HL-60 (cell line): ENCODE measurements at regions not wholly inside any gene's neighbourhood (a gene's known extent, or its start where the extent isn't known, plus 50 kb on each side); places are given as distances from the start of the nearest gene placed in this dataset.

Experiments
- DNase-seq, 2 experiments: peaks; one replicate each; pipeline ENCODE4 v3.0.0-alpha.2; 2010 to 2020; ENCODE audit warnings: low read depth in 1 of 2, low spot score in 1 of 2
- H3K27ac ChIP-seq: fragments of 250-450 bp; sonication (Bioruptor Pico); replicated peaks from 2 replicates; pipeline ENCODE4 v1.5.1; 2020; ENCODE audit warnings: mild to moderate bottlenecking, moderate library complexity
- H3K27me3 ChIP-seq: fragments of 250-450 bp; sonication (Bioruptor Pico); 2 replicates; pipeline ENCODE4 v1.5.1; 2021; ENCODE audit warnings: mild to moderate bottlenecking, moderate library complexity; ENCODE audit not compliant: insufficient read depth, poor library complexity, severe bottlenecking
- H3K4me3 ChIP-seq: replicated peaks from 2 replicates; pipeline ENCODE4 v1.5.1; 2011; ENCODE audit warnings: mild to moderate bottlenecking, control low read depth, low read length; ENCODE audit not compliant: insufficient read depth
- GABPA ChIP-seq: IDR thresholded peaks from 2 replicates; pipeline ENCODE4 v1.6.1; 2012; ENCODE audit warnings: low read depth
- POLR2AphosphoS5 ChIP-seq: IDR thresholded peaks from 2 replicates; pipeline ENCODE4 v1.6.1; 2012; ENCODE audit warnings: low read depth
- REST ChIP-seq: IDR thresholded peaks from 2 replicates; pipeline ENCODE4 v1.6.1; 2012; ENCODE audit warnings: low read depth; ENCODE audit not compliant: insufficient replicate concordance
- SPI1 ChIP-seq: IDR thresholded peaks from 2 replicates; pipeline ENCODE4 v1.6.1; 2012; ENCODE audit warnings: low read depth, mild to moderate bottlenecking, borderline replicate concordance
- TF ChIP-seq, protein P1 (sequence below): IDR thresholded peaks from one replicate; pipeline ENCODE4 v1.5.1; 2011; ENCODE audit warnings: low read length, control low read depth, inconsistent platforms; ENCODE audit not compliant: insufficient read depth

GRCh38 chr4:112898357-112899141, 150.9 kb upstream of the ANK2 start:
- no peak overlapping the region for H3K4me3 ChIP-seq
- H3K27ac ChIP-seq = no peak overlapping the region
- no peaks in the 10 kb centered on the region for H3K27me3 ChIP-seq
- TF ChIP-seq REST = no peak
- no peak for TF ChIP-seq GABPA
- TF ChIP-seq, protein P1, sequence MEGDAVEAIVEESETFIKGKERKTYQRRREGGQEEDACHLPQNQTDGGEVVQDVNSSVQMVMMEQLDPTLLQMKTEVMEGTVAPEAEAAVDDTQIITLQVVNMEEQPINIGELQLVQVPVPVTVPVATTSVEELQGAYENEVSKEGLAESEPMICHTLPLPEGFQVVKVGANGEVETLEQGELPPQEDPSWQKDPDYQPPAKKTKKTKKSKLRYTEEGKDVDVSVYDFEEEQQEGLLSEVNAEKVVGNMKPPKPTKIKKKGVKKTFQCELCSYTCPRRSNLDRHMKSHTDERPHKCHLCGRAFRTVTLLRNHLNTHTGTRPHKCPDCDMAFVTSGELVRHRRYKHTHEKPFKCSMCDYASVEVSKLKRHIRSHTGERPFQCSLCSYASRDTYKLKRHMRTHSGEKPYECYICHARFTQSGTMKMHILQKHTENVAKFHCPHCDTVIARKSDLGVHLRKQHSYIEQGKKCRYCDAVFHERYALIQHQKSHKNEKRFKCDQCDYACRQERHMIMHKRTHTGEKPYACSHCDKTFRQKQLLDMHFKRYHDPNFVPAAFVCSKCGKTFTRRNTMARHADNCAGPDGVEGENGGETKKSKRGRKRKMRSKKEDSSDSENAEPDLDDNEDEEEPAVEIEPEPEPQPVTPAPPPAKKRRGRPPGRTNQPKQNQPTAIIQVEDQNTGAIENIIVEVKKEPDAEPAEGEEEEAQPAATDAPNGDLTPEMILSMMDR = no peak
- no peak for TF ChIP-seq POLR2AphosphoS5
- TF ChIP-seq SPI1 = no peak
- DNase-seq = no peak

- Histone ChIP-seq H3K27me3 (no peaks in the 10 kb centered on the region), H3K27ac (no peak overlapping the region), H3K4me3 (no peak overlapping the region)
- DNase-seq = no peak
- TF ChIP-seq, protein P1 = no peak
- no peak for TF ChIP-seq GABPA
- no peak for TF ChIP-seq REST
- no peak for TF ChIP-seq SPI1
- TF ChIP-seq POLR2AphosphoS5 = no peak
Measured at GRCh38 chr4:112900416-112900815, 149.0 kb upstream of the ANK2 start.

DNA sequence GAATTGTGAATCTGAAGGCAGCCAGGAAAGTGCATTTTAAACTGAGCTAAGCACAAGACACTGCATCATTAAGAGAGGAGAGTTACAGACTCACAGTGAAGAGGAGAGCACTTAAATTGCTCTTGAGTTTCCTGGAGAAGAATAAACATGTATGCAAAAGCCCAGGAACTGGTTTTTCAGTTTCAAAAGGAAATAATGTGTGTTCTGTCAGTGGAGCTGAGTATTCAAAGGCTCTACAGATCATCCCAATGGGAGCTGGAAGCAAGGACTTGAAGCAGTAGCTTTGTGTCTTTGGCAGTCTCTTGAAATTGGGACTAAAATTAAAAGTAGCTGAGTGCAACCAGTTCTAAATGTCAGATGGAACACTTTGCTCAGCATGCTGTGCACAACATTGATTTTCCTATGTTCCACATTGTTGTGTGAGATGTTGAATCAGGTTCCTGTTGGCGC, 147.5 kb upstream of the ANK2 start:
- no peaks in the 10 kb centered on the region for H3K27me3 ChIP-seq
- H3K4me3 ChIP-seq = no peak overlapping the region
- no peak for DNase-seq
- H3K27ac ChIP-seq = no peak overlapping the region
- TF ChIP-seq GABPA = no peak
- no peak for TF ChIP-seq SPI1
- TF ChIP-seq, protein P1 = no peak
- no peak for TF ChIP-seq REST
- TF ChIP-seq POLR2AphosphoS5 = no peak
